GM13977 (cell line): ENCODE measurements at regions not wholly inside any gene's neighbourhood (a gene's known extent, or its start where the extent isn't known, plus 50 kb on each side); places are given as distances from the start of the nearest gene placed in this dataset.

Experiments
- DNase-seq: peaks from one replicate; pipeline ENCODE4 v3.0.0; 2012; ENCODE audit warnings: low spot score
- CTCF ChIP-seq: IDR thresholded peaks from 2 replicates; pipeline ENCODE4 v1.5.1; 2012; ENCODE audit warnings: mild to moderate bottlenecking, control low read depth; ENCODE audit not compliant: insufficient read depth; ENCODE audit errors: extremely low read depth, missing control alignments
- in situ Hi-C: fragments of 300-500 bp; cut with MboI; formaldehyde crosslinking; loops from one replicate; pipeline ENCODE4 v1.12.0; 2022; ENCODE audit warnings: low sequenced_read_pairs, low pct_unique_long_range_greater_than_20kb, mixed read lengths, inconsistent platforms; ENCODE audit not compliant: unreplicated experiment

- in situ Hi-C loops, result no loop called here
- TF ChIP-seq CTCF, result no peak
- DNase-seq, result no peak
Measured at GRCh38 chr6:155599160-155599559, 143.5 kb upstream of the NOX3 start.

GRCh38 chr6:155595284-155595683 is 139.6 kb upstream of the NOX3 start:
- DNase-seq, result no peak
- in situ Hi-C loops, result no loop called here
- TF ChIP-seq CTCF, result no peak

- no peak for TF ChIP-seq CTCF
- in situ Hi-C loops, result no loop called here
- DNase-seq, result no peak
Measured at GRCh38 chr6:155591741-155592140, 136.1 kb upstream of the NOX3 start.

GRCh38 chr6:155589190-155589589 is 133.6 kb upstream of the NOX3 start:
- no peak for TF ChIP-seq CTCF
- in situ Hi-C loops, result no loop called here
- DNase-seq, result no peak

GRCh38 chr6:155587817-155588216 is 132.2 kb upstream of the NOX3 start:
- in situ Hi-C loops, result no loop called here
- TF ChIP-seq CTCF, result no peak
- DNase-seq, result no peak

- in situ Hi-C loops, result no loop called here
- no peak for TF ChIP-seq CTCF
- DNase-seq, result no peak
Measured at GRCh38 chr6:155586090-155586489, 130.5 kb upstream of the NOX3 start.

- in situ Hi-C loops, result no loop called here
- no peak for DNase-seq
- no peak for TF ChIP-seq CTCF
Measured at GRCh38 chr6:155584006-155584405, 128.4 kb upstream of the NOX3 start.
